ENCODE measurements at regions not wholly inside any gene's neighbourhood (a gene's known extent, or its start where the extent isn't known, plus 50 kb on each side); places are given as distances from the start of the nearest gene placed in this dataset.
A peak's percentile ranks its signal among the peaks of the same experiment; 100 is the strongest.
"Not testable (repeated sequence)": the region's sequence is repeated elsewhere in the genome, so short reads cannot be mapped to it uniquely, and the experiment has no call there.

- no peak for DNase-seq
Measured at GRCh38 chr1:29800522-29800956, 564.2 kb downstream of the PTPRU start.

- DNase-seq = no peak
Measured at GRCh38 chr1:29800120-29800519, 563.8 kb downstream of the PTPRU start.

GRCh38 chr1:29798699-29799566, 562.6 kb downstream of the PTPRU start:
- no peak for DNase-seq

- DNase-seq = not testable (repeated sequence)
Measured at GRCh38 chr1:29797125-29797524, 560.8 kb downstream of the PTPRU start.

GRCh38 chr1:29795965-29796364, 559.6 kb downstream of the PTPRU start:
- not testable (repeated sequence) for DNase-seq

- DNase-seq = no peak
Measured at GRCh38 chr1:29793653-29794348, 557.5 kb downstream of the PTPRU start.

- peak; percentile 84 for DNase-seq
Measured at GRCh38 chr1:29793101-29793546, 556.8 kb downstream of the PTPRU start.

GRCh38 chr1:29789910-29790247, 553.6 kb downstream of the PTPRU start:
- no peak for DNase-seq

- DNase-seq = no peak
Measured at GRCh38 chr1:29789221-29789909, 553.0 kb downstream of the PTPRU start.

GRCh38 chr1:29786791-29787732, 550.7 kb downstream of the PTPRU start:
- no peak for DNase-seq

- DNase-seq = no peak
Measured at GRCh38 chr1:29786195-29786594, 549.9 kb downstream of the PTPRU start.

- DNase-seq = no peak
Measured at GRCh38 chr1:29785554-29785953, 549.2 kb downstream of the PTPRU start.

- no peak for DNase-seq
Measured at GRCh38 chr1:29785137-29785527, 548.8 kb downstream of the PTPRU start.

- DNase-seq = no peak
Measured at GRCh38 chr1:29784276-29785136, 548.2 kb downstream of the PTPRU start.

GRCh38 chr1:29783508-29784275, 547.4 kb downstream of the PTPRU start:
- no peak for DNase-seq

GRCh38 chr1:29782846-29783507, 546.7 kb downstream of the PTPRU start:
- DNase-seq = no peak

GRCh38 chr1:29779146-29779545, 542.8 kb downstream of the PTPRU start:
- DNase-seq = no peak

- no peak for DNase-seq
Measured at GRCh38 chr1:29777522-29777921, 541.2 kb downstream of the PTPRU start.

GRCh38 chr1:29774355-29774754, 538.0 kb downstream of the PTPRU start:
- DNase-seq = no peak

- DNase-seq = no peak
Measured at GRCh38 chr1:29772584-29773100, 536.3 kb downstream of the PTPRU start.
